Stomach (tissue), 4 donors: ENCODE measurements at regions not wholly inside any gene's neighbourhood (a gene's known extent, or its start where the extent isn't known, plus 50 kb on each side); places are given as distances from the start of the nearest gene placed in this dataset.

Source experiments
- CTCF ChIP-seq, 7 experiments: fragments of 450-650 bp in 4 of 7; fragments of 200-600 bp in 3 of 7; sonication (generic) in 3 of 7; IDR thresholded peaks; one replicate each; pipeline ENCODE4 v1.5.1; 2016 to 2019; ENCODE audit warnings: antibody characterized with exemption in 7 of 7, control low read depth in 2 of 7, mild to moderate bottlenecking in 1 of 7
- POLR2AphosphoS5 ChIP-seq, 3 donors: sonication (generic); formaldehyde crosslinking; IDR thresholded peaks; one replicate each; pipeline ENCODE4 v1.6.1; 2016; ENCODE audit warnings: antibody characterized with exemption in 3 of 3

- no peak for TF ChIP-seq CTCF (IDR thresholded peaks at IDR 0.05)
- TF ChIP-seq POLR2AphosphoS5 (IDR thresholded peaks at IDR 0.05) = no peak
Observed at GRCh38 chr17:33438578-33438977, 145.5 kb upstream of the ASIC2 start.
